ENCODE measurements at regions not wholly inside any gene's neighbourhood (a gene's known extent, or its start where the extent isn't known, plus 50 kb on each side); places are given as distances from the start of the nearest gene placed in this dataset.

GRCh38 chr3:13696699-13697098 lies 147.8 kb downstream of the FBLN2 start:
- Mint-ChIP-seq H3K4me1 (ENCODE audit: low read depth) (no peaks in the 10 kb centered on the region), H3K27ac (no peak overlapping the region), H3K36me3 (ENCODE audit: low read depth) (no peaks in the 10 kb centered on the region), H3K9me3 (peaks cover 4% of the 10 kb centered on the region), H3K27me3 (peaks cover 7% of the 10 kb centered on the region), H3K4me3 (no peak overlapping the region)
- no peak for TF ChIP-seq CTCF (IDR thresholded peaks at IDR 0.05)
- ATAC-seq (no peak), DNase-seq (no peak)
- ChIA-PET POLR2A (no interaction called here), CTCF (no interaction called here)
- intact Hi-C loops (cut with micrococcal nuclease): no loop called here

GRCh38 chr3:13693441-13693840 lies 144.5 kb downstream of the FBLN2 start:
- no peak for TF ChIP-seq CTCF (IDR thresholded peaks at IDR 0.05)
- Mint-ChIP-seq H3K36me3 (ENCODE audit: low read depth) (no peaks in the 10 kb centered on the region), H3K4me1 (ENCODE audit: low read depth) (no peaks in the 10 kb centered on the region), H3K4me3 (no peak overlapping the region), H3K27me3 (peaks cover 6% of the 10 kb centered on the region), H3K9me3 (peaks cover 4% of the 10 kb centered on the region), H3K27ac (no peak overlapping the region)
- intact Hi-C loops (cut with micrococcal nuclease): no loop called here
- no peak for ATAC-seq
- CTCF ChIA-PET: interaction anchor here (0.8 kb wide), 1 partner anchor 36 kb away, joined by 3 read pairs; no protein-coding TSS in a partner anchor
- DNase-seq: no peak
- POLR2A ChIA-PET: no interaction called here

- Mint-ChIP-seq H3K4me3 (no peak overlapping the region), H3K27me3 (peaks cover 2% of the 10 kb centered on the region), H3K9me3 (peaks cover 4% of the 10 kb centered on the region), H3K4me1 (ENCODE audit: low read depth) (no peaks in the 10 kb centered on the region), H3K36me3 (ENCODE audit: low read depth) (no peaks in the 10 kb centered on the region), H3K27ac (no peak overlapping the region)
- no peak for ATAC-seq
- ChIA-PET CTCF (interaction anchor here (1.0 kb wide), 1 partner anchor 36 kb away, joined by 3 read pairs; no protein-coding TSS in a partner anchor), POLR2A (no interaction called here)
- intact Hi-C loops (cut with micrococcal nuclease): no loop called here
- TF ChIP-seq CTCF (IDR thresholded peaks at IDR 0.05): no peak
- no peak for DNase-seq
Observed at GRCh38 chr3:13690636-13691035, 141.7 kb downstream of the FBLN2 start.

DNA sequence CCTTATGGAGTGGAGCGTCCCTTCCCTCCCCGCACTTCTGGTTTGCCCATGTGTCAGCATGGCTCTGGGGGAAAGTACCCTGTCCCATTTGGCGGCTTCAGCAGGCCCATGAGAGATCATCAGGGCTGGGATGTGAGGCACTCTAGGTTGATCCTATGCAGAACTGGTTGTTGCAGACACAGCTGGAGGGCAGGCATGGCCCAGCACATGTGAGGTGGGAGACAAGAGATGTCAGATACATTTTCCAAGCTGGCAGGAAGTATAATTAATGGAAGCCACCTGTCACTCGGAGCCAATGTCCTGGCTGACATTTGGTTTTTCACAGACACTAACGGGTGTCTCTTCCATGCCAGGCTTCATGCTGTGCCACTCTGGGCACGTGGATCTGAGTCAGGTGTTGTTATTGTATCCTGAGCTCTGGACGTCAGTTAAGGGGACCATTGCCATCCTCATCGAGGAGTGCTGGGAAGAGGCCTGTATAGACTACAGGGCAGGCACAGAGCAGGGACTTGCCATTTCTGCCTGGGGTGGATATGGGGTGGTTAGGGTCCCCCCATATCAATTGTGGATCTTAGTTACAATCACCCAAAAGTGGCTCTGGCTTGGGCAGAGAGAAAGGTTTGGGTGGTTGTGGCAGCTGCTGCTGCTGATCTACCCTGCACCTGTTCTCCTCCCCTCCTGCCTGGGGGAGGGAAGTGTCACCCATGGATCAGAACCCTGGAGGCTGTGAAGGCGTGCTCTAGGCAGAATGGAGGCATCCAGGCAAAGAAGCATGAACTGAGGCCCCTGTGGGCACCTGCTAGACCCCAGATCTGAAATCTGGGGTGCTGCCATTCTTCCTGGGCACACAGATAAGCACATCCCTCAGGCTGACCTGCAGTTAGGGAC lies 140.7 kb downstream of the FBLN2 start:
- ATAC-seq (no peak), DNase-seq (no peak)
- H3K36me3 Mint-ChIP-seq (ENCODE audit: low read depth): no peaks in the 10 kb centered on the region
- intact Hi-C loops (cut with micrococcal nuclease): no loop called here
- peaks cover 4% of the 10 kb centered on the region for H3K9me3 Mint-ChIP-seq
- H3K4me1 Mint-ChIP-seq (ENCODE audit: low read depth): no peaks in the 10 kb centered on the region
- H3K27ac Mint-ChIP-seq: no peak overlapping the region
- H3K4me3 Mint-ChIP-seq: no peak overlapping the region
- TF ChIP-seq CTCF (IDR thresholded peaks at IDR 0.05): no peak
- CTCF ChIA-PET: no interaction called here
- POLR2A ChIA-PET: no interaction called here
- H3K27me3 Mint-ChIP-seq: peaks cover 2% of the 10 kb centered on the region

- no peak for ATAC-seq
- H3K27ac Mint-ChIP-seq: no peak overlapping the region
- no peak for TF ChIP-seq CTCF (IDR thresholded peaks at IDR 0.05)
- peaks cover 2% of the 10 kb centered on the region for H3K27me3 Mint-ChIP-seq
- H3K4me3 Mint-ChIP-seq: no peak overlapping the region
- no peaks in the 10 kb centered on the region for H3K36me3 Mint-ChIP-seq (ENCODE audit: low read depth)
- no peak for DNase-seq
- ChIA-PET POLR2A (no interaction called here), CTCF (no interaction called here)
- H3K9me3 Mint-ChIP-seq: peaks cover 4% of the 10 kb centered on the region
- intact Hi-C loops (cut with micrococcal nuclease): no loop called here
- H3K4me1 Mint-ChIP-seq (ENCODE audit: low read depth): no peaks in the 10 kb centered on the region
Observed at GRCh38 chr3:13688824-13689223, 139.9 kb downstream of the FBLN2 start.
